GM18907 (cell line): ENCODE measurements at regions not wholly inside any gene's neighbourhood (a gene's known extent, or its start where the extent isn't known, plus 50 kb on each side); places are given as distances from the start of the nearest gene placed in this dataset.

Experiments
- ATAC-seq: cut with Tn5 transposase; IDR thresholded peaks from one replicate; pipeline ENCODE4 v1.9.1; 2021; ENCODE audit warnings: mild to moderate bottlenecking, moderate library complexity; ENCODE audit not compliant: unreplicated experiment

GRCh38 chr6:22041797-22042480, 254.9 kb downstream of the PRL start:
- ATAC-seq: no peak

DNA sequence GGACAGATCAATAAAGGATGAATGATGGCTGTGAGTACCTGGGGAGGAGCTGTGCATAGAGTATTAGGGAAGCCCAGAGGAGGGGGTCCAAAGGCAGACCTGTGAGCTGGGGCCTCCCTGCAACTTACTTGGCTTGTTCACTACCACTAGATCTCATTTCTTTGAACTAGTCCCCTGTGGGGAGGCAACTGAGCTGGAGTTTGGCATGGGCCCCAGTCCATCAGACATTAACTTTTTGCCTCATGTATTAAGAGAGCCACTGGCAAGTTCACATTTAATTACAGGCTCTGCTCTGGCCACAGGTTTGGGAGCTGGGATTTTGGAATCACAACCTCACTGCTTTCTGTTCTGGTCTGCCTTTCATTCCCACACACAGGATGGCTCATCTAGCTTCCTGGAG, 254.1 kb downstream of the PRL start:
- no peak for ATAC-seq

GRCh38 chr6:22043284-22043962, 253.4 kb downstream of the PRL start:
- ATAC-seq: no peak

GRCh38 chr6:22045261-22045912, 251.4 kb downstream of the PRL start:
- no peak for ATAC-seq

GRCh38 chr6:22049002-22049401, 247.8 kb downstream of the PRL start:
- ATAC-seq: no peak

DNA sequence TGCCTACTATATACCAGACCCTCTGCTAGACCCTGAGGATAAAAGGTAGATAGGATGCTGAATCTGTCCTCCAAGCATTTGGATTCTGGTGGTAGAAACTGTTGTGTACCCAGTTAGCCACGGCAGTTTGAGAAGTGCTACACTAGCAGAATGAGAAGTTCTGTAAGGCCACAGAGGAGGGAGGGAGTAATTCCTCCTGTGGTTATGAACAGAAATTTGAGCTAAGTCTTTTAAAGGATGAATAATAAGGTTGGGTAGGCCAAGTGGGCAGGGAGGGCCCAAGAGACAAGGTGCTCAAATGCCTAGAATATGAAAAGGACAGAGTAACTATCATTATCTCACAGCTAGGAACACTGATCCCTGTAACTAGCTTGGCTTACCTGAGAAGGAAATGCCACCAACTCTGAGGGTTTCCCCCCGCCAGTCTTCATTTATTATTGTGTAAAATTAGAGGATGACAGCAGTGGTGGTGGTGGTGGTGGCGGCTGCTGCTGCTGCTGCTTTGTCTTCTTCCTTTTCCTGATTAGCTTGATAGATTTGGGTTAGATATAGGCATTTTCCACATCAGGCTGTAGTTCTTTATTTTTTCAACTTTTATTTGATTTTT, 243.3 kb downstream of the PRL start:
- ATAC-seq: no peak

DNA sequence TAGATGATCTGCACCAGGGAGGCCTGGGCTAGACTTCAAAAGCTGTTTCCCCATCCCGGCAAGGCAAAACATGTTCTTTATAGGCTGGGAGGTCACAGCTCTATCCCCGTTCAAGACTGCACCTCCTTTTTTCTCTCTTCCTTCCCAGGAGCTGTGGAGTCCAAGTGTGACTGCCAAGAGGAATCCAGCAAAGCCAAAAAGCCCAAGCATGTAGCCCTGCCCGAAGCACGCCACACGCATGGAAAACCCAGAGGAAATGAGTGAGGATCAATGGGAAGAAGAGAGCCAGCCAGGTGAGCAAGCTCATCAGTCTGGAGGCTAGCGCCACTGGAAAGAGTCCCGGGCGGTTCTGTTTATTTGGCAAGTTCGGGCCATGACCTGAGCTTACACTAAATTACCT, 240.4 kb downstream of the PRL start:
- no peak for ATAC-seq

GRCh38 chr6:22057962-22058361, 238.9 kb downstream of the PRL start:
- no peak for ATAC-seq

DNA sequence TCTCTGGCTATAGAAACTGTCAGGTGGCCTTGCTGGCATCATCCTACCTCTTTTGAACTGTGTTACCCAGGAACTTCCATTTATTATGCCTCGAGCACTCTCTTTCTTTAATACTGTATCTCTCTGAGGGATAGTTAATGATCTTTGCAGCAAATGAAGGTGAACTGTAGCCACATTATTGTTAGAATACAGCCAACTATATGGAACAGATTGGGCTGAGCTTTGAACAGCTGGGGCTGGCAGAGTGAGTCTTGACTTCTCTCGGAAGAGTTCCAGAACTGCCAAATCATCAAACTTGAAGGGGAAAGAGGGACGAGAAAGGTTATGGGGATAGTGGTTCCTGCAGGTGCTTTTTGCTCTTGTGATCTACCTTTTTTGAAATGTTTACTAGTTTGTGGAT, 237.7 kb downstream of the PRL start:
- no peak for ATAC-seq

GRCh38 chr6:22059946-22060345, 236.9 kb downstream of the PRL start:
- ATAC-seq: no peak

DNA sequence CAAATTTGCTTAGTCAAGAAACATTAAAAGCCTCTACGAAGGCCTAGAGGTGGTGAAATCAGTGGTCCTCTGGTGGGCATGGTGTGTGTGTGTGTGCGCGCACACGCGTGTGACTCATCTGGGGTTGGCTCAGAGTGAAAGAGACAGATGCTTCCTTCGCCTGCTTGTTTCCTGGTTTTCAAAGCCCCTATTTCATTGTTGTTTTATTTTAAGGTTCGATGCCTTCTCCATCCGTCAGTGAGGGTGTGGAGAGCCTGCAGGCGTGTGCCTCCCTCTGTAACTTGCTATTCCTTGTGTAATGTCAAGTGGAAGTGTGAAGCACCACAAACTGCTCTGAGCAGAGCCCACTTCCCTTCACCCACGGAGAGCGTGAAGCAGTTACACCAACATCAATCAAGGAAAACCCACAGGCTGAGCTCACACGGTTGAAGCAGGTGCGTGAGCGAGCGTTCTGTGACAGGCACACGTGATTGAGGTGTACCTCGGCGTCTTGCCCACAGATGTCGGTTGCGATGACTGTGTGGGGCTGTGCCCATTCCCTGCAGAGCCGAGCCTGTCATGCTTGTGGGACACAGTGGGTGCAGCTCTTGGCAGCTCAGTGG, 233.9 kb downstream of the PRL start:
- ATAC-seq: peak; percentile 86

GRCh38 chr6:22064558-22064957, 232.3 kb downstream of the PRL start:
- ATAC-seq: no peak

DNA sequence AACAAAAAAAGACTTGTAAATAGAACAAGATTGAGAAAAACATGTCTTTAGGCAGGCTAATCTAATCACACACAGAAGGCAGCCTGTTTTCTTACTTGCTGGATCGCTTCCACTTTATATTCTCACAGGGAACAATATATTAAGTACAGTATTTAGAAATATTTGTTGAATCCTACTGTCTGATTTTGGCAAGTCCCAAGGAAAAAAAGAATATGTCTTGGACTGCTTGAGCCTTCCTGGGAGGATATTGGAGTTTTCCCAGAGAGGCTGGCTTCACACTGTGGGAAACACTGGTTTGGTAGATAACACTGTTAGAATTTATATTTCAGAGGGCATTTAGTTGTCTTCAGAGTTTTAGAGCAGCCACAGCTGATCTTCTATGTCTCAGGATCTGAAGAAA, 229.7 kb downstream of the PRL start:
- no peak for ATAC-seq

DNA sequence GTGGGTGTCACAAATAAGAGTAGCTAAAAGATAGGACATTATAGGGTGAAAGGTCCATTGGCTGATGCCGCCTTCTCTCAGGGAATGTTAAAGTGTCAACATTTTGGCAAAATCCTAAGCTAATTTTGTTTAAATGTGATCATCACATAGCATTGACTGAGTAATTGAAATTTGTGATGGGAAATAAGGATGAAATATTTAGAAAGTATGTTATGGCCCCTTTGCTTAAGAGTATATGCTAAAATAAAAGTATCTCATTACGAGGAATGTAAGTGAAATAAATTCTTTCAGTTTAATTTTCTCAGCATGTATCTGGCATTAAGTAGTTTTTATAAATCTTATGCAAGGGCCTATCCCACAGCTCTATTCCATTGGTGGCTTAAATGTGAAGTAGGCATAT, 229.2 kb downstream of the PRL start:
- ATAC-seq: no peak

GRCh38 chr6:22068561-22069305, 228.1 kb downstream of the PRL start:
- peak; percentile 86 for ATAC-seq

DNA sequence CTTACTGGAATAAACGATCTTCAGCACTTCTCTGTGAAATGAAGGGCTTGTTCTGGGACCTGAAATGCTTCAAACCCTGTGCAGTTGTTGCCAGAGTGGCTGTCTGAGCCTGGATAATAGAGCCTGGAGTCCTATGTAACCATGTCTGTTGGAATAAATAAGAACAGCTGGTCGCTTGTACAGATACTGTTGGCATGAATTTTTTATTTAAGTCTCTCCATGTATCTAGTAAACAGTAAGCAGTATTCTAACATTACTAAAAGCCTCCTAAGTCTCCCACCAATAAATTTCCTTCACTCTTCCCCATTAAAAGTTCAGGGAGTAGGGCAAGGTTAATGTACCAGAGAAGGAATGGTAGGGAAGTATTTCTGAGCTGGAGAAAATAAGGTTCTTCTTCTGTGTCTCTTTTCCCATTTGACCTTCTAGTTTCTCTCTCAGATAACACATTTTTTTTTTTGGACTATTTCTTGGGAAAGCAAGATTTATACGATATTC, 227.5 kb downstream of the PRL start:
- ATAC-seq: no peak

DNA sequence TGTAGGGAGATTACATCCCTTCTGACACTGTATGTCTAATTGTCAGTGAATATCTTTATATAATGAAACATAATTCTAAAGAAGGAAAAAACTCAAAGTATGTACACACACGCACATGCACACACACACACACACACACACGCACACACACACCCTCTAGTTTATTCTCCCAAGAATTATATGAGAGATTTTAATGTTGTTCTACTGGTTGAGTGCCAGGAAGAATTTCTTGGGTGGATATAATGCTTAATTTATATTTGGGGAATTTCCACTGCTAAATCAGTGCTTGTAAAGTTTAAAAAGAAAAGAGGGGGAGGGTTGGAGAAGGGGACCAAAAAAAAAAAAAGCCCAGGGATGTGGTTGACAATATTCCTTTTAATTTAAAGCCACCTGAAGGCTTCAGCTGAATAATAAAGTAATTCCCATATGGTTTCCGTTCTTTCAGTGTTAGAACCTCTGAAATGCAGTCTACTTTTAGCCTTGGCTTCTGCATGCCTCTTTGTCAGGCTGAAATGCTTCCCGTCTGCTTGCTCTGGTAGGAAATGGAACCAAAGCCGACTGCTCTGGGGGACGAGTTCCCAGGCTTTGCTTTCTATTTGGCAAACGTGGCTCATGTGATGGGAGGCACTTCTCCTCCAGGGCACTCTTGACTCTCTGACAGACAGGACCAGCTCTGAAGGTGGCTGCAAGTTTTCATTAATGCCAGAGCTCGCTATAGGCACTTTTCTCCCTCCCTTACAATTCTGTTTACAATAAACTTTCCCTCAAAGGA, 225.4 kb downstream of the PRL start:
- no peak for ATAC-seq

GRCh38 chr6:22072949-22073348, 223.9 kb downstream of the PRL start:
- ATAC-seq: no peak

DNA sequence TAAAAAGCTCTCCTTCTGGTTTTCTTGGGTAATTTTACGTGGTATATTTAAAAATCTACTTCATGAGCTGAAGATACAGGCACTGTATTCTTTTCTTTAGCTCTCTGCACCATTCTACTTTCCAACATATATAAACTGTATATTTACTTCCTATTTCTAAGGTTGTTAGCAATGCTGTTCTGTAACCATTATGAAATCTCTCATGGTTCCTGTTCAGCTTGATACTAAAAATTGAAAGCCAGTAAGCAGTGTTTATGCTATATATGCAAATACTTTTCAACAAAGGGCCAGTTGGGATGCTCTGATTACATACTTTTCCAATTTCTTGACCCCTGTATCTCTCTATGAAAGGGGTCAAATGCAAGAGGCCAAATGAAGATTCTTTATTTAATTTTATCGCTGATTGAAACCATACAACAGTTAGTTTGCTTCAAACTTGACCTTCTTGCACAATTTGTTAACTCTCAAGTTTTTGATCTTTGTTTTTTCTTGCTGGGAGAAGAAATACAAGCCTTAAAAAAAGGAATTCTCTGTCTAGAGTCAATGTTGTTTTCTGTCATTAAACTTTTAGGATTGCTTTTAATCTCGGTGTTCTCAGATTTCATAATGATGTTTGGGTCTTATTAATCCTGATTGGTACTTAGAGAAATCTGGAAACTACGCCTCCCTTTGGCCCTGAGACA, 223.2 kb downstream of the PRL start:
- ATAC-seq: no peak
